Esophagus muscularis mucosa (tissue), 4 donors: ENCODE measurements at regions not wholly inside any gene's neighbourhood (a gene's known extent, or its start where the extent isn't known, plus 50 kb on each side); places are given as distances from the start of the nearest gene placed in this dataset.

ENCODE experiments used
- DNase-seq: peaks from one replicate; pipeline ENCODE4 v3.0.0-alpha.2; 2017; ENCODE audit errors: extremely low spot score
- H3K27ac ChIP-seq, 4 donors: fragments of 200-600 bp; sonication (generic); replicated peaks in 1 of 4; 1 replicate in 3 of 4; 2 replicates in 1 of 4; pipeline ENCODE4 v1.5.1; 2016 to 2019; ENCODE audit warnings: mild to moderate bottlenecking in 1 of 4
- H3K27me3 ChIP-seq, 4 donors: fragments of 200-600 bp; sonication (generic); one replicate each; pipeline versions ENCODE4 v1.5.1 to v1.6.0; 2016 to 2019
- H3K36me3 ChIP-seq, 4 donors: fragments of 200-600 bp; sonication (generic); one replicate each; pipeline ENCODE4 v1.5.1; 2016 to 2019
- H3K4me1 ChIP-seq, 4 donors: fragments of 200-600 bp; sonication (generic); one replicate each; pipeline ENCODE4 v1.5.1; 2016 to 2019
- H3K4me3 ChIP-seq, 4 donors: fragments of 200-600 bp; sonication (generic); 1 replicate in 2 of 4; 2 replicates in 2 of 4; pipeline ENCODE4 v1.5.1; 2016 to 2019; ENCODE audit warnings: mild to moderate bottlenecking in 4 of 4, moderate library complexity in 1 of 4
- H3K9me3 ChIP-seq, 4 donors: fragments of 200-600 bp; sonication (generic); 1 replicate in 3 of 4; 2 replicates in 1 of 4; pipeline ENCODE4 v1.5.1; 2016 to 2019
- EP300 ChIP-seq: sonication (generic); formaldehyde crosslinking; IDR thresholded peaks from one replicate; pipeline ENCODE4 v1.6.1; 2017; ENCODE audit warnings: antibody characterized with exemption
- POLR2A ChIP-seq: fragments of 450-650 bp; IDR thresholded peaks from one replicate; pipeline ENCODE4 v1.6.1; 2017; ENCODE audit warnings: antibody characterized with exemption, moderate library complexity, mild to moderate bottlenecking, low read depth
- POLR2AphosphoS5 ChIP-seq, 2 donors: sonication (generic); formaldehyde crosslinking; IDR thresholded peaks; one replicate each; pipeline ENCODE4 v1.6.1; 2017; ENCODE audit warnings: antibody characterized with exemption in 2 of 2
- WGBS: methylation state at CpG from one replicate; pipeline ENCODE4 v1.1.5; 2018; 5-methylcytosine and 5-hydroxymethylcytosine counted together
- intact Hi-C: fragments of 100-400 bp; cut with DNase I; formaldehyde crosslinking; loops from one replicate; pipeline ENCODE4 v1.15.1; 2023
- TF ChIP-seq, protein P1 (sequence below), 3 experiments: fragments of 200-600 bp in 2 of 3; fragments of 450-650 bp in 1 of 3; sonication (generic) in 2 of 3; IDR thresholded peaks; one replicate each; pipeline ENCODE4 v1.5.1; 2017 to 2019; ENCODE audit warnings: antibody characterized with exemption in 3 of 3, mild to moderate bottlenecking in 2 of 3, moderate library complexity in 1 of 3

DNA sequence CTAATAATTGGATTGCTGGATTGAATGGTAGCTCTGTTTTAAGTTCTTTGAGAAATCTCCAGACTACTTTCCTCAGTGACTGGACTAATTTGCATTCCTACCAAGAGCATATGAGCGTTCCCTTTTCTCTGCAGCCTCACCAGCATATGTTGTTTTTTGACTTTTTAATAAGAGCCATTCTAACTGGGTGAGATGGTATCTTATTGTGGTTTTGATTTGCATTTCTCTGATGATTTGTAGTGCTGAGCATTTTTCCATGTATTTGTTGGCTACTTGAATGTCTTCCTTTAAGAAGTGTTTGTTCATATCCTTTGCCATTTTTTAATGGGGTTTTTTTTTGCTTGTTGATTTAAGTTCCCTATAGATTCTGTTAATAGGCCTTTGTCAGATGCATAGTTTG lies 94.7 kb upstream of the AHI1 start:
- DNase-seq, result no peak

DNA sequence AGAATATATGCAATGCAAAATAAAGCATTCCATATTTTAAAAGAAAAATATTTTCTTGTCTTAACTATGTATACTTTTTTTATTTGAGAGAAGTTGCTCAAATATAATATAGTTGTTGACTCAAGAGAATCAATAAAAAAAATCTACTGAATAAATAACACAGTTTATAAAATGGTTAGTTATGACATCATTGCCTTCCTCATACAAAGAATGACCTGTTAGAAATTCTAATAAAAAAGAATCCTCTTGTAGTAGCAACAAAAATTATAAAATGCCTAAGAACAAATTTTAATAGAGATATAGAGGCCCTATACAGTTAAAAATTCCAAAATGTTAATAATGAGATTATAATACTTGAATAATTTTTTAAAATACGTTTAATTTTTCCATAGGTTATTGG lies 96.5 kb upstream of the AHI1 start:
- no peak overlapping the region for H3K4me3 ChIP-seq
- H3K27ac ChIP-seq, result no peak overlapping the region
- intact Hi-C loops, result no loop called here
- H3K4me1 ChIP-seq, result no peaks in the 10 kb centered on the region
- H3K36me3 ChIP-seq, result no peaks in the 10 kb centered on the region
- DNase-seq, result no peak
- 94% methylated on average over 1 of the region's 1 CpG for WGBS
- H3K27me3 ChIP-seq, result no peaks in the 10 kb centered on the region
- peaks cover 0 to 3% (median 0%) of the 10 kb centered on the region in 4 donors for H3K9me3 ChIP-seq
- TF ChIP-seq POLR2AphosphoS5 (IDR thresholded peaks at IDR 0.05) (no peak), POLR2A (no peak), EP300 (no peak)
- TF ChIP-seq, protein P1, sequence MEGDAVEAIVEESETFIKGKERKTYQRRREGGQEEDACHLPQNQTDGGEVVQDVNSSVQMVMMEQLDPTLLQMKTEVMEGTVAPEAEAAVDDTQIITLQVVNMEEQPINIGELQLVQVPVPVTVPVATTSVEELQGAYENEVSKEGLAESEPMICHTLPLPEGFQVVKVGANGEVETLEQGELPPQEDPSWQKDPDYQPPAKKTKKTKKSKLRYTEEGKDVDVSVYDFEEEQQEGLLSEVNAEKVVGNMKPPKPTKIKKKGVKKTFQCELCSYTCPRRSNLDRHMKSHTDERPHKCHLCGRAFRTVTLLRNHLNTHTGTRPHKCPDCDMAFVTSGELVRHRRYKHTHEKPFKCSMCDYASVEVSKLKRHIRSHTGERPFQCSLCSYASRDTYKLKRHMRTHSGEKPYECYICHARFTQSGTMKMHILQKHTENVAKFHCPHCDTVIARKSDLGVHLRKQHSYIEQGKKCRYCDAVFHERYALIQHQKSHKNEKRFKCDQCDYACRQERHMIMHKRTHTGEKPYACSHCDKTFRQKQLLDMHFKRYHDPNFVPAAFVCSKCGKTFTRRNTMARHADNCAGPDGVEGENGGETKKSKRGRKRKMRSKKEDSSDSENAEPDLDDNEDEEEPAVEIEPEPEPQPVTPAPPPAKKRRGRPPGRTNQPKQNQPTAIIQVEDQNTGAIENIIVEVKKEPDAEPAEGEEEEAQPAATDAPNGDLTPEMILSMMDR (IDR thresholded peaks at IDR 0.05), result no peak

More for the DNA sequence above, 94.7 kb upstream of the AHI1 start:
- Histone ChIP-seq H3K27ac (no peak overlapping the region), H3K36me3 (no peaks in the 10 kb centered on the region), H3K4me3 (no peak overlapping the region), H3K4me1 (no peaks in the 10 kb centered on the region), H3K9me3 (no peaks in the 10 kb centered on the region), H3K27me3 (no peaks in the 10 kb centered on the region)
- WGBS, result 100% methylated on average over 1 of the region's 1 CpG
- TF ChIP-seq POLR2AphosphoS5 (IDR thresholded peaks at IDR 0.05), result no peak
- intact Hi-C loops, result no loop called here

DNA sequence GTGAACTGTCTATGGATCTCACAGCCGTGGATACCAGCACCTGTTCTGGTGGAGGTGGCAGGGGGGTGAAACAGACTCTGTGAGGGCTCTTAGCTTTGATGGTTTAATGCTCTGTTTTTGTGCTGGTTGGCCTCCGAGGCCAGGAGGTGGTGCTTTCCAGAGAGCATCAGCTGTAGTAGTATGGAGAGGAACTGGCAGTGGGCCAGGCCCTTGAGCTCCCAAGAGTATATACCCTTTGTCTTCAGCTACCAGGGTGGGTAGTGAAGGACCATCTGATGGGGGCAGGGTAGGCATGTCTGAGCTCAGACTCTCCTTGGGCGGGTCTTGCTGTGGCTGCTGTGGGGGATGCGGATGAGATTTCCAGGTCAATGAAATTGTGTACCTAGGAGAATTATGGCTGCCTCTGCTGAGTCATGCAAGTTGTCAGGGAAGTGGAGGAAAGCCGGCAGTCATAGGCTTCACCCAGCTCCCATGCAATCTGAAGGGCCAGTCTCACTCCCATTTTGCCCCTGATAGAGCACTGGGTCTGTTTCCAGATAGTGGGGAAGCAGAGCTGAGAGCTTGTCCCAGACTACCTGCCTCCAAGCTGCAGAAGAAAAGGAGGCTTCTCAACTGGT lies 102.7 kb upstream of the AHI1 start:
- Histone ChIP-seq H3K27ac (no peak overlapping the region), H3K27me3 (no peaks in the 10 kb centered on the region), H3K36me3 (no peaks in the 10 kb centered on the region), H3K9me3 (peaks cover 0 to 3% (median 2%) of the 10 kb centered on the region in 4 donors), H3K4me3 (no peak overlapping the region), H3K4me1 (no peaks in the 10 kb centered on the region)
- intact Hi-C loops, result no loop called here
- DNase-seq, result no peak
- TF ChIP-seq POLR2A, result no peak
- TF ChIP-seq POLR2AphosphoS5 (IDR thresholded peaks at IDR 0.05), result no peak
- 73% methylated on average over 4 of the region's 5 CpGs for WGBS

DNA sequence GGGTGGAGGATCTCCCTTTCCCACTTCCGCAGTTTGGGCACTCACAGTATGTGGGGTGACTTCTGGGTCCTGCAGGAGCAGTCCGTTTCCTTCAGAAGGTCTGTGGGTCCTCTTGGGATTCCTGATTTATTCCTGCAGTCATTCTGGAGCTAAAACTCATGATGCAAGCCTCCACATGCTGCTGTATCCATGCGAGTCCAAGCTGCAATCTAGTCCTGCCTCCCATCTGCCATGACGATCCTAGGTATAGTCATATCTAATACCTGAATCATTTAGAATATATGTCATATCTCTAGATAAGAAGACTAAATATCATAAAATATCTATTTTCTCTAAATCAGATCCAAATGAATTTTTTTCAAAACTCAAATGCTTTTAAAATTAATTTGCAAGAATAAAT lies 103.4 kb upstream of the AHI1 start:
- no peak overlapping the region for H3K27ac ChIP-seq
- no peak for DNase-seq
- H3K27me3 ChIP-seq, result no peaks in the 10 kb centered on the region
- intact Hi-C loops, result no loop called here
- H3K4me1 ChIP-seq, result no peaks in the 10 kb centered on the region
- H3K36me3 ChIP-seq, result no peaks in the 10 kb centered on the region
- WGBS, result 96% methylated on average over 4 of the region's 4 CpGs
- H3K9me3 ChIP-seq, result peaks cover 0 to 3% (median 2%) of the 10 kb centered on the region in 4 donors
- TF ChIP-seq EP300, result no peak
- TF ChIP-seq POLR2A, result no peak
- TF ChIP-seq POLR2AphosphoS5 (IDR thresholded peaks at IDR 0.05), result no peak
- TF ChIP-seq, protein P1 (IDR thresholded peaks at IDR 0.05), result no peak
- H3K4me3 ChIP-seq, result no peak overlapping the region

DNA sequence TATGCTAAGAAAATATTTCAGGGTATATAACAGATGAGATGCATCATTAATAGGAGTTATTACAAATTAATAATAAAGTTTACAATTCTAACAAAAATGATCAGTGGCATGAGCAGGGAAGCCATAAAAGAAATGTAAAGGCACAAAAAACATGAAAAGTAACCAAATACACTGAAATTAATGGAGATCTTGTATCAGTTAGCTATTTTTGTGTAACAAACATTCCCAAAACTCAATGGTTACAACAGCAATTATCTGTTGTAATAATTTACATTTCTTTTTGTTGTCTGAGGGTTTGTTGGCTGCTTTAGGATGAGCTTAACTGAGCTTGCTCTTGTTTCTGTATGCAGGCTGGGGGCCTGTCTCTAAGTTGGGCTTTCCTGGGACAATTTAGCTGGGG lies 104.3 kb upstream of the AHI1 start:
- intact Hi-C loops, result no loop called here
- H3K9me3 ChIP-seq, result peaks cover 0 to 3% (median 2%) of the 10 kb centered on the region in 4 donors
- H3K36me3 ChIP-seq, result no peaks in the 10 kb centered on the region
- H3K4me1 ChIP-seq, result no peaks in the 10 kb centered on the region
- no peak overlapping the region for H3K4me3 ChIP-seq
- H3K27me3 ChIP-seq, result no peaks in the 10 kb centered on the region
- no peak for TF ChIP-seq POLR2A
- TF ChIP-seq, protein P1 (IDR thresholded peaks at IDR 0.05), result no peak
- TF ChIP-seq EP300, result no peak
- no peak for TF ChIP-seq POLR2AphosphoS5 (IDR thresholded peaks at IDR 0.05)
- H3K27ac ChIP-seq, result no peak overlapping the region
- DNase-seq, result no peak

DNA sequence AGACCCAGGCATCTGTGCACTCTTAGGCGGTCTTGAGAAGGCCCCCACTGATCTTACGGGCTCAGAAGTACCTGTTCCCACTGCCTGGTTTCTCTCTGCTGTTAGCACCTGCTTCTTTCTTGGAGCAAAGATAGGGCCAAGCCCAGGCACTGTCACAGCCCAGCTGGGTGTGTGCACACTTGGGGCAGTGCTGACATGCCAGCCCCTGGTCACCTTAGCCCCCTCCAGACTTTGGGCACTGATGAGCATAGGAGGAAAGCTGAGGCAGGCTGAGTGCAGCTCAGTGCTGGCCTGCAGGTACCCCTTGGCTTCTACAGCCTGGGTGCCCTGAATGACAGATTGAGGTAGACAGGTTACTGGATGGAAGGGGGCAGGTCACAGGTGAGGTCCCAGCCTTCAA lies 105.7 kb upstream of the AHI1 start:
- DNase-seq, result no peak

More for the DNA sequence above, 105.7 kb upstream of the AHI1 start:
- TF ChIP-seq, protein P1 (IDR thresholded peaks at IDR 0.05), result no peak
- TF ChIP-seq POLR2AphosphoS5 (IDR thresholded peaks at IDR 0.05), result no peak
- TF ChIP-seq POLR2A, result no peak
- no peak for TF ChIP-seq EP300
- intact Hi-C loops, result no loop called here
- no CpG with 5 or more reads among the region's 2 CpGs for WGBS
- Histone ChIP-seq H3K36me3 (no peaks in the 10 kb centered on the region), H3K27ac (no peak overlapping the region), H3K4me3 (no peak overlapping the region), H3K27me3 (no peaks in the 10 kb centered on the region), H3K4me1 (no peaks in the 10 kb centered on the region), H3K9me3 (peaks cover 0 to 3% (median 2%) of the 10 kb centered on the region in 4 donors)
